Kidney (tissue), 13 donors: ENCODE measurements at regions not wholly inside any gene's neighbourhood (a gene's known extent, or its start where the extent isn't known, plus 50 kb on each side); places are given as distances from the start of the nearest gene placed in this dataset.

Source experiments
- DNase-seq, 5 donors: peaks; one replicate each; pipeline ENCODE4 v3.0.0-alpha.2; 2013 to 2020
- FAIRE-seq: peaks from 2 replicates; lab custom pipeline; 2012; peaks lifted over from hg19 to GRCh38; lab: Jason Lieb, UNC
- H3K27ac ChIP-seq, 2 donors: one replicate each; pipeline ENCODE4 v1.7.0; 2013; ENCODE audit warnings: low read depth in 2 of 2, low read length in 2 of 2, inconsistent platforms in 1 of 2
- H3K27me3 ChIP-seq: one replicate; pipeline ENCODE4 v1.7.1; 2013; ENCODE audit warnings: low read length, inconsistent platforms; ENCODE audit not compliant: control insufficient read depth, insufficient read depth
- H3K36me3 ChIP-seq, 3 donors: one replicate each; pipeline versions ENCODE4 v1.7.0 to v1.7.1; 2013; ENCODE audit warnings: low read length in 3 of 3, control low read depth in 1 of 3, inconsistent platforms in 1 of 3; ENCODE audit not compliant: insufficient read depth in 3 of 3, control insufficient read depth in 2 of 3
- H3K4me1 ChIP-seq, 3 donors: one replicate each; pipeline versions ENCODE4 v1.7.0 to v1.7.1; 2013; ENCODE audit warnings: low read length in 3 of 3, inconsistent platforms in 1 of 3, low read depth in 1 of 3; ENCODE audit not compliant: control insufficient read depth in 2 of 3, insufficient read depth in 2 of 3
- H3K4me3 ChIP-seq, 3 donors: one replicate each; pipeline versions ENCODE4 v1.7.0 to v1.8.1; 2013; ENCODE audit warnings: low read length in 3 of 3, control low read depth in 1 of 3, inconsistent platforms in 1 of 3
- H3K9ac ChIP-seq, 3 donors: one replicate each; pipeline versions ENCODE4 v1.7.0 to v1.7.1; 2013; ENCODE audit warnings: low read length in 3 of 3, control low read depth in 1 of 3, inconsistent platforms in 1 of 3
- H3K9me3 ChIP-seq, 3 donors: one replicate each; pipeline versions ENCODE4 v1.7.0 to v1.7.1; 2013; ENCODE audit warnings: low read length in 3 of 3, control low read depth in 1 of 3, inconsistent platforms in 1 of 3; ENCODE audit not compliant: control insufficient read depth in 2 of 3, insufficient read depth in 1 of 3
- CTCF ChIP-seq: IDR thresholded peaks from 3 replicates; pipeline ENCODE4 v1.5.1; 2012; ENCODE audit warnings: mild to moderate bottlenecking, moderate library complexity, borderline replicate concordance; ENCODE audit not compliant: insufficient read depth; ENCODE audit errors: extremely low read depth
- intact Hi-C: fragments of 100-400 bp; cut with DNase I; formaldehyde crosslinking; loops from one replicate; pipeline ENCODE4 v1.11.1; 2022
- donor health status: control.
- donor health status: control.
- donor health status: control.
- donor health status: control.
- donor health status: control.
- donor health status: DM: yes; HTN: yes; CAD: no.
- donor health status: Normal renal cell carcinoma (clear cell type).

- no peak for TF ChIP-seq CTCF
- Histone ChIP-seq H3K36me3 (no peaks in the 10 kb centered on the region), H3K9ac (no peak overlapping the region), H3K4me3 (peak overlapping the region in 2 of 3 donors; percentile 24 to 51), H3K4me1 (no peaks in the 10 kb centered on the region), H3K27me3 (no peaks in the 10 kb centered on the region), H3K27ac (no peak overlapping the region), H3K9me3 (no peaks in the 10 kb centered on the region)
- intact Hi-C loops = loop anchor here (10.0 kb wide), 1 partner anchor 556 kb away; the partner anchor contains the start of gene NR2F2
- FAIRE-seq (no peak), DNase-seq (no peak)
These were observed 560.5 kb downstream of the NR2F2 start for GRCh38 chr15:96891046-96891445.

GRCh38 chr15:96893159-96893906, 562.8 kb downstream of the NR2F2 start:
- Histone ChIP-seq H3K4me1 (no peaks in the 10 kb centered on the region), H3K36me3 (no peaks in the 10 kb centered on the region), H3K4me3 (no peak overlapping the region), H3K9ac (no peak overlapping the region), H3K27me3 (no peaks in the 10 kb centered on the region), H3K9me3 (no peaks in the 10 kb centered on the region), H3K27ac (no peak overlapping the region)
- intact Hi-C loops = loop anchor here (10.0 kb wide), 1 partner anchor 559 kb away; the partner anchor contains the start of gene NR2F2
- peak; percentile 51 for TF ChIP-seq CTCF
- FAIRE-seq (peak; percentile 19), DNase-seq (peak in 4 of 5 donors; percentile 42 to 66 (median 52))

GRCh38 chr15:96894659-96895058, 564.2 kb downstream of the NR2F2 start:
- DNase-seq (peak in 2 of 5 donors; percentile 24 to 64), FAIRE-seq (no peak)
- intact Hi-C loops = loop anchor here (10.0 kb wide), 1 partner anchor 560 kb away; the partner anchor contains the start of gene NR2F2
- TF ChIP-seq CTCF = no peak
- H3K4me1 ChIP-seq = no peaks in the 10 kb centered on the region
- H3K9me3 ChIP-seq = no peaks in the 10 kb centered on the region
- no peaks in the 10 kb centered on the region for H3K27me3 ChIP-seq
- no peak overlapping the region for H3K27ac ChIP-seq
- no peak overlapping the region for H3K4me3 ChIP-seq
- no peak overlapping the region for H3K9ac ChIP-seq
- no peaks in the 10 kb centered on the region for H3K36me3 ChIP-seq
